HepG2 (cell line): ENCODE measurements at regions not wholly inside any gene's neighbourhood (a gene's known extent, or its start where the extent isn't known, plus 50 kb on each side); places are given as distances from the start of the nearest gene placed in this dataset.

Source experiments
- ATAC-seq: fragments of 200-7000 bp; cut with Tn5 transposase; 3 replicates; pipeline ENCODE4 v1.9.1; 2020; ENCODE audit warnings: mild to moderate bottlenecking, moderate library complexity
- BruUV-seq: library from RNA; stranded (reverse); fragments of 400-500 nt; replicated peaks from 2 replicates; lab custom pipeline; 2021; lab: Mats Ljungman, UMichigan
- CTCF ChIA-PET: fragments of 300-600 bp; formaldehyde crosslinking; extraction: SDS; loops from one replicate; lab custom pipeline; 2021; ENCODE audit warnings: low total read pairs, inconsistent platforms, low intra/inter-chr PET ratio; lab: Yijun Ruan, JAX
- POLR2A ChIA-PET: fragments of 350-600 bp; sonication (Branson Sonifier 250); formaldehyde crosslinking; loops from one replicate; lab custom pipeline; 2020; ENCODE audit warnings: antibody characterized with exemption, inconsistent platforms; lab: Yijun Ruan, JAX
- DNase-seq: peaks from one replicate; pipeline ENCODE4 v3.0.0-alpha.2; 2015; ENCODE audit warnings: low spot score
- FAIRE-seq: peaks from 3 replicates; lab custom pipeline; 2011; peaks lifted over from hg19 to GRCh38; lab: Jason Lieb, UNC
- H2AFZ ChIP-seq: one replicate; pipeline ENCODE4 v1.6.1; 2011; ENCODE audit warnings: low read length, inconsistent platforms
- H3K27ac ChIP-seq: fragments of 300-600 bp; 3 replicates; pipeline ENCODE4 v1.8.0; 2011; ENCODE audit warnings: mixed run types, mild to moderate bottlenecking, mixed read lengths, low read length, inconsistent platforms; ENCODE audit not compliant: insufficient read depth; ENCODE audit errors: extremely low read length
- H3K27me3 ChIP-seq, 2 experiments: fragments of 200-600 bp in 1 of 2; 2 replicates in 1 of 2; 3 replicates in 1 of 2; pipeline versions ENCODE4 v1.6.0 to v1.8.0; 2011; ENCODE audit warnings: low read length in 2 of 2, mild to moderate bottlenecking in 2 of 2, moderate library complexity in 2 of 2, inconsistent platforms in 1 of 2; ENCODE audit not compliant: insufficient read depth in 2 of 2, control insufficient read depth in 1 of 2
- H3K36me3 ChIP-seq, 2 experiments: fragments of 200-600 bp in 1 of 2; replicated peaks in 1 of 2; 2 replicates in 1 of 2; 3 replicates in 1 of 2; pipeline versions ENCODE4 v1.5.1 to v1.8.0; 2011; ENCODE audit warnings: low read length in 2 of 2, inconsistent platforms in 1 of 2; ENCODE audit not compliant: insufficient read depth in 2 of 2, control insufficient read depth in 1 of 2
- H3K4me1 ChIP-seq: 2 replicates; pipeline ENCODE4 v1.5.1; 2012; ENCODE audit warnings: low read length, inconsistent platforms; ENCODE audit not compliant: insufficient read depth
- H3K4me2 ChIP-seq: 2 replicates; pipeline ENCODE4 v1.6.0; 2011; ENCODE audit warnings: low read depth, low read length, inconsistent platforms
- H3K4me3 ChIP-seq, 3 experiments: fragments of 200-600 bp in 1 of 3; sonication (generic), shearing (Covaris generic) in 1 of 3; replicated peaks in 1 of 3; 2 replicates each; pipeline ENCODE4 v1.5.1; 2011 to 2016; ENCODE audit warnings: low read length in 3 of 3, inconsistent platforms in 2 of 3, low read depth in 2 of 3, mild to moderate bottlenecking in 2 of 3, control low read depth in 1 of 3, mixed read lengths in 1 of 3; ENCODE audit not compliant: insufficient read depth in 1 of 3
- H3K79me2 ChIP-seq: one replicate; pipeline ENCODE4 v1.6.1; 2011; ENCODE audit warnings: low read length, inconsistent platforms; ENCODE audit not compliant: insufficient read depth
- H3K9ac ChIP-seq: 2 replicates; pipeline ENCODE4 v1.6.0; 2011; ENCODE audit warnings: mild to moderate bottlenecking, low read depth, low read length, inconsistent platforms; ENCODE audit not compliant: insufficient read depth
- H3K9me3 ChIP-seq: 2 replicates; pipeline ENCODE4 v1.5.1; 2012; ENCODE audit warnings: mild to moderate bottlenecking, low read length
- H4K20me1 ChIP-seq: 2 replicates; pipeline ENCODE4 v1.6.0; 2011; ENCODE audit warnings: inconsistent platforms, mild to moderate bottlenecking, low read length, moderate library complexity; ENCODE audit not compliant: insufficient read depth
- ARID5B ChIP-seq: IDR thresholded peaks from 2 replicates; pipeline ENCODE4 v1.4.0; 2020; ENCODE audit warnings: mild to moderate bottlenecking, missing genetic modification reagents
- ATF7 ChIP-seq, 2 experiments: fragments of 450-650 bp in 1 of 2; sonication (generic) in 1 of 2; formaldehyde crosslinking in 1 of 2; IDR thresholded peaks; 2 replicates each; pipeline versions ENCODE4 v1.4.0 to v1.6.1; 2016 to 2020; ENCODE audit warnings: antibody characterized with exemption in 1 of 2, mild to moderate bottlenecking in 1 of 2, missing genetic modification reagents in 1 of 2
- BRD4 ChIP-seq: sonication (generic); formaldehyde crosslinking; IDR thresholded peaks from 2 replicates; pipeline ENCODE4 v1.4.0; 2020; ENCODE audit warnings: missing genetic modification reagents
- CBX2 ChIP-seq, 2 experiments: fragments of 200-600 bp in 1 of 2; sonication (generic); formaldehyde crosslinking in 1 of 2; IDR thresholded peaks; 2 replicates each; pipeline versions ENCODE4 v1.7.0 to v1.8.1; 2018 to 2022; ENCODE audit warnings: low read depth in 2 of 2, low read length in 1 of 2, mild to moderate bottlenecking in 1 of 2, missing genetic modification reagents in 1 of 2
- CREB1 ChIP-seq, 2 experiments: fragments of 450-650 bp in 1 of 2; IDR thresholded peaks; 2 replicates each; pipeline ENCODE4 v1.6.1; 2016 to 2017; ENCODE audit warnings: control low read depth in 1 of 2, mild to moderate bottlenecking in 1 of 2, missing compliant biosample characterization in 1 of 2, missing genetic modification characterization in 1 of 2
- DNMT1 ChIP-seq: sonication (generic); formaldehyde crosslinking; IDR thresholded peaks from 2 replicates; pipeline ENCODE4 v1.5.1; 2020; ENCODE audit warnings: mild to moderate bottlenecking, missing genetic modification reagents
- GPN1 ChIP-seq: sonication (generic); formaldehyde crosslinking; IDR thresholded peaks from 2 replicates; pipeline ENCODE4 v1.5.1; 2020; ENCODE audit warnings: missing genetic modification reagents, borderline replicate concordance
- KLF16 ChIP-seq, 2 experiments: sonication (generic) in 1 of 2; formaldehyde crosslinking in 1 of 2; IDR thresholded peaks; 2 replicates each; pipeline versions ENCODE4 v1.6.1 to v1.8.0; 2016 to 2023; ENCODE audit warnings: missing genetic modification reagents in 2 of 2, missing compliant biosample characterization in 1 of 2
- MAFF ChIP-seq: IDR thresholded peaks from 2 replicates; pipeline ENCODE4 v1.6.1; 2011; ENCODE audit warnings: low read depth, low read length, improper control_type of control experiment
- MAFK ChIP-seq, 2 experiments: IDR thresholded peaks in 1 of 2; conservative IDR thresholded peaks in 1 of 2; 2 replicates each; pipeline ENCODE4 v1.6.1; 2011; ENCODE audit warnings: improper control_type of control experiment in 2 of 2, low read length in 2 of 2
- POLR2A ChIP-seq, 2 experiments: IDR thresholded peaks; 2 replicates each; pipeline ENCODE4 v1.6.1; 2011; ENCODE audit warnings: low read depth in 2 of 2, low read length in 2 of 2, mild to moderate bottlenecking in 1 of 2, moderate library complexity in 1 of 2; ENCODE audit not compliant: insufficient read depth in 1 of 2
- USF2 ChIP-seq, 2 experiments: sonication (generic) in 1 of 2; formaldehyde crosslinking in 1 of 2; IDR thresholded peaks; 2 replicates each; pipeline versions ENCODE4 v1.5.1 to v1.6.1; 2011 to 2020; ENCODE audit warnings: borderline replicate concordance in 1 of 2, low read depth in 1 of 2, low read length in 1 of 2, mild to moderate bottlenecking in 1 of 2, missing genetic modification reagents in 1 of 2, moderate library complexity in 1 of 2
- ZFP36L1 ChIP-seq: sonication (generic); formaldehyde crosslinking; IDR thresholded peaks from 2 replicates; pipeline ENCODE4 v1.8.0; 2022; ENCODE audit warnings: mild to moderate bottlenecking, missing genetic modification reagents, moderate library complexity
- ZFX ChIP-seq: sonication (generic); formaldehyde crosslinking; IDR thresholded peaks from 2 replicates; pipeline ENCODE4 v1.4.0; 2020; ENCODE audit warnings: mild to moderate bottlenecking, low read depth, missing genetic modification reagents, moderate library complexity
- ZIK1 ChIP-seq: sonication (generic); formaldehyde crosslinking; IDR thresholded peaks from 2 replicates; pipeline ENCODE4 v1.5.0; 2020; ENCODE audit warnings: mild to moderate bottlenecking, low read depth, missing genetic modification reagents, borderline replicate concordance
- ZNF207 ChIP-seq: fragments of 450-650 bp; IDR thresholded peaks from 2 replicates; pipeline ENCODE4 v1.6.1; 2016; ENCODE audit warnings: antibody characterized with exemption, borderline replicate concordance
- ZNF382 ChIP-seq: sonication (generic); formaldehyde crosslinking; IDR thresholded peaks from 2 replicates; pipeline ENCODE4 v1.5.0; 2020; ENCODE audit warnings: missing genetic modification reagents, mild to moderate bottlenecking, borderline replicate concordance
- ZNF383 ChIP-seq: sonication (generic); formaldehyde crosslinking; IDR thresholded peaks from 2 replicates; pipeline ENCODE4 v1.4.0; 2020; ENCODE audit warnings: missing genetic modification reagents, mild to moderate bottlenecking, borderline replicate concordance
- ZSCAN25 ChIP-seq: sonication (generic); formaldehyde crosslinking; IDR thresholded peaks from 2 replicates; pipeline ENCODE4 v1.8.0; 2022; ENCODE audit warnings: mild to moderate bottlenecking, missing genetic modification reagents
- WGBS: methylation state at CpG from one replicate; pipeline ENCODE4 v1.1.6; 2017; ENCODE audit warnings: low lambda C conversion rate; 5-methylcytosine and 5-hydroxymethylcytosine counted together
- in situ Hi-C: cut with HindIII; loops from 2 replicates; pipeline ENCODE4 v1.10.0; 2017; ENCODE audit warnings: low pct_unique_long_range_greater_than_20kb; ENCODE audit not compliant: extremely low pct_ligation_motif_present
- intact Hi-C: fragments of 100-400 bp; cut with micrococcal nuclease; formaldehyde crosslinking; loops from one replicate; pipeline ENCODE4 v1.10.0; 2022; ENCODE audit not compliant: unreplicated experiment

- Histone ChIP-seq H3K27ac (no peak overlapping the region), H3K27me3 (no peaks in the 10 kb centered on the region), H3K4me2 (no peak overlapping the region), H4K20me1 (no peaks in the 10 kb centered on the region), H3K4me3 (no peak overlapping the region), H3K4me1 (no peaks in the 10 kb centered on the region), H3K79me2 (no peaks in the 10 kb centered on the region), H3K9ac (no peak overlapping the region), H3K9me3 (no peaks in the 10 kb centered on the region; the same call in 1 of the 2 replicates), H2AFZ (no peak overlapping the region), H3K36me3 (no peaks in the 10 kb centered on the region)
- no peak for FAIRE-seq
- 1% methylated on average over 4 of the region's 4 CpGs for WGBS
- CTCF ChIA-PET, result no interaction called here
- BruUV-seq, result no TSS peak
- POLR2A ChIA-PET, result no interaction called here
- no peak for DNase-seq
- no peak for ATAC-seq
- intact Hi-C loops (no loop called here), in situ Hi-C loops (no loop called here)
- TF ChIP-seq DNMT1 (CRISPR knock-in tag), result no peak
- TF ChIP-seq ZIK1, result no peak
- TF ChIP-seq ZSCAN25, result no peak
- no peak for TF ChIP-seq CBX2 (IDR thresholded peaks at IDR 0.05; ENCODE audit: low read depth, low read length)
- TF ChIP-seq CBX2 (CRISPR knock-in tag; IDR thresholded peaks at IDR 0.05; ENCODE audit: low read depth), result no peak
- TF ChIP-seq ZFP36L1 (CRISPR knock-in tag), result no peak
- TF ChIP-seq CREB1 (IDR thresholded peaks at IDR 0.05), result peak; percentile 69
- TF ChIP-seq CREB1 (CRISPR knock-in tag; IDR thresholded peaks at IDR 0.05), result no peak
- TF ChIP-seq USF2 (IDR thresholded peaks at IDR 0.05; ENCODE audit: low read depth, low read length), result no peak
- no peak for TF ChIP-seq USF2 (CRISPR knock-in tag; IDR thresholded peaks at IDR 0.05; ENCODE audit: borderline replicate concordance)
- peak; percentile 89 for TF ChIP-seq ATF7 (IDR thresholded peaks at IDR 0.05)
- no peak for TF ChIP-seq ATF7 (CRISPR knock-in tag; IDR thresholded peaks at IDR 0.05)
- no peak for TF ChIP-seq ARID5B
- TF ChIP-seq ZFX (CRISPR knock-in tag), result no peak
- TF ChIP-seq ZNF207, result no peak
- no peak for TF ChIP-seq GPN1 (CRISPR knock-in tag)
- peak; percentile 52; the same call in 1 of the 2 replicates for TF ChIP-seq MAFF
- TF ChIP-seq ZNF383 (CRISPR knock-in tag), result no peak
- peak; percentile 38 to 62; a peak in 3 of 4 replicates for TF ChIP-seq MAFK (conservative IDR thresholded peaks at IDR 0.05 in 1 of 2, IDR thresholded peaks at IDR 0.05 in 1 of 2; ENCODE audit: low read length in 2 of 2)
- no peak for TF ChIP-seq POLR2A (IDR thresholded peaks at IDR 0.05; ENCODE audit: insufficient read depth in 1 of 2, low read depth in 2 of 2, low read length in 2 of 2)
- no peak for TF ChIP-seq ZNF382 (CRISPR knock-in tag)
- TF ChIP-seq BRD4, result no peak
- no peak for TF ChIP-seq KLF16 (CRISPR knock-in tag; IDR thresholded peaks at IDR 0.05)
Measured at GRCh38 chr5:3364433-3364832, 231.2 kb upstream of the IRX1 start.
